ENCODE measurements at regions not wholly inside any gene's neighbourhood (a gene's known extent, or its start where the extent isn't known, plus 50 kb on each side); places are given as distances from the start of the nearest gene placed in this dataset.

GRCh38 chr9:1875921-1876448 lies 139.2 kb upstream of the SMARCA2 start:
- H3K27me3 Mint-ChIP-seq (ENCODE audit: insufficient read depth), result no peaks in the 10 kb centered on the region
- H3K9me3 Mint-ChIP-seq, result peaks cover 3% of the 10 kb centered on the region; the same call in 1 of the 2 replicates
- no peak overlapping the region for H3K27ac Mint-ChIP-seq
- no peak overlapping the region for H3K4me3 Mint-ChIP-seq
- no peak for DNase-seq
- H3K4me1 Mint-ChIP-seq (ENCODE audit: low read depth), result no peaks in the 10 kb centered on the region
- TF ChIP-seq CTCF (IDR thresholded peaks at IDR 0.05), result no peak
- no peaks in the 10 kb centered on the region for H3K36me3 Mint-ChIP-seq (ENCODE audit: low read depth)

DNA sequence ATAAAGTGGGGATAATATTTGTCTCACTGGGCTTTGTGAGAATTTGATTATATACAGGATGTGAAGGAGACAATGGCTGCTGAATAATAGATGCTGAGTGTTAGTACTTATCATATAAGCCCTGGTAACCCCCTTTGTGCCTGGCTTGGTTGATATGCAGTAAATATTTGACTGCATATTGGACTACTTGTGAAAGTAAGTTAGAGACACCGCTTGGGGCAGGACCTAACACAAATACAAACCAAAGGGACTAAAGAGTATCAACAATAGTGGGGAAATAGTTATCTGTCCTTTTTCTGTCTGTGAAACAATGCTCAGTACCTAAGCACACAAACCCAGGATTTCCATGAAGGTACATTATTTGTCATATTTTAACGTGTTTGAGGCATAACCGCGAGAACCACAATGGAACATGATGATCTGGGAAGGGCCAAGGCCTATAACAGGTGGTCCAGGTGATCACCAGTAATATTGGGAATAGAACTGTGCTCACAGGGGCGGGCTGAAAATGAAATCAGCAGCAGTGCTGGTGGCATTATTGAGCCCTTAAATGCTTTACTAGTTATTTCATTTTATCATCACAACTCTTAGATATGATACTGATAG lies 138.2 kb upstream of the SMARCA2 start:
- Mint-ChIP-seq H3K27me3 (ENCODE audit: insufficient read depth) (no peaks in the 10 kb centered on the region), H3K36me3 (ENCODE audit: low read depth) (no peaks in the 10 kb centered on the region), H3K4me3 (no peak overlapping the region), H3K9me3 (peaks cover 3% of the 10 kb centered on the region; the same call in 1 of the 2 replicates), H3K27ac (no peak overlapping the region), H3K4me1 (ENCODE audit: low read depth) (no peaks in the 10 kb centered on the region)
- no peak for TF ChIP-seq CTCF (IDR thresholded peaks at IDR 0.05)
- no peak for DNase-seq

DNA sequence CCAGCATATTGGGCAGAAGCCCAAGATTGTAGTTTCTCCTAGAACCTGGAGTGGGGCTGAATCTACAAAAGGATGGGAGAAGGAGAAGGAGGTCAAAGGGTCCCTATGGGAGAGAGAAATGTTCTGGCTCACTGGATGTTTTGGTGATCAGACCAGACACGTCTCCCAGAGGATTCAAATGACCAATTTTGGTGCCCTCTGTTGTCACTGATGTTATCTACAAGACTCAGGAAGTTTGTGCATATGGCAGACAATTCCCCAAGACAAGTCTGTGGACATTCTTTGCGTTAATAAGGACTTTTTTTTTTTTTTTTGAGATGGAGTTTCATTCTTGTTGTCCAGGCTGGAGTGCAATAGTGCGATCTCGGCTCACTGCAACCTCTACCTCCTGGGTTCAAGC lies 137.2 kb upstream of the SMARCA2 start:
- TF ChIP-seq CTCF (IDR thresholded peaks at IDR 0.05), result no peak
- Mint-ChIP-seq H3K4me3 (no peak overlapping the region), H3K27ac (no peak overlapping the region), H3K27me3 (ENCODE audit: insufficient read depth) (no peaks in the 10 kb centered on the region), H3K9me3 (no peaks in the 10 kb centered on the region; the same call in 1 of the 2 replicates), H3K4me1 (ENCODE audit: low read depth) (no peaks in the 10 kb centered on the region), H3K36me3 (ENCODE audit: low read depth) (no peaks in the 10 kb centered on the region)
- no peak for DNase-seq

- Mint-ChIP-seq H3K4me3 (no peak overlapping the region), H3K9me3 (no peaks in the 10 kb centered on the region; the same call in 1 of the 2 replicates), H3K27me3 (ENCODE audit: insufficient read depth) (no peaks in the 10 kb centered on the region), H3K4me1 (ENCODE audit: low read depth) (no peaks in the 10 kb centered on the region), H3K27ac (no peak overlapping the region), H3K36me3 (ENCODE audit: low read depth) (no peaks in the 10 kb centered on the region)
- no peak for TF ChIP-seq CTCF (IDR thresholded peaks at IDR 0.05)
- DNase-seq, result no peak
Measured at GRCh38 chr9:1878811-1879210, 136.3 kb upstream of the SMARCA2 start.

GRCh38 chr9:1879501-1879900 lies 135.6 kb upstream of the SMARCA2 start:
- H3K4me1 Mint-ChIP-seq (ENCODE audit: low read depth), result no peaks in the 10 kb centered on the region
- no peak overlapping the region for H3K27ac Mint-ChIP-seq
- DNase-seq, result no peak
- H3K27me3 Mint-ChIP-seq (ENCODE audit: insufficient read depth), result no peaks in the 10 kb centered on the region
- H3K36me3 Mint-ChIP-seq (ENCODE audit: low read depth), result no peaks in the 10 kb centered on the region
- H3K4me3 Mint-ChIP-seq, result no peak overlapping the region
- TF ChIP-seq CTCF (IDR thresholded peaks at IDR 0.05), result no peak
- H3K9me3 Mint-ChIP-seq, result no peaks in the 10 kb centered on the region; the same call in 1 of the 2 replicates
